ENCODE measurements at regions not wholly inside any gene's neighbourhood (a gene's known extent, or its start where the extent isn't known, plus 50 kb on each side); places are given as distances from the start of the nearest gene placed in this dataset.

GRCh38 chr12:105825141-105825540 is 313.6 kb downstream of the NUAK1 start:
- no peaks in the 10 kb centered on the region for H3K36me3 ChIP-seq (ENCODE audit: control insufficient read depth in 2 of 2, insufficient read depth in 2 of 2, low read length in 1 of 2)
- H3K4me1 ChIP-seq (ENCODE audit: control insufficient read depth in 2 of 2, insufficient read depth in 2 of 2, low read length in 2 of 2), result no peaks in the 10 kb centered on the region
- no peak overlapping the region for H3K27ac ChIP-seq (ENCODE audit: low read depth in 1 of 2, low read length in 1 of 2)
- 92% methylated on average over 5 of the region's 5 CpGs for WGBS
- no peak overlapping the region for H3K4me3 ChIP-seq (ENCODE audit: low read length in 2 of 2)
- H3K9me3 ChIP-seq (ENCODE audit: control insufficient read depth in 2 of 2, insufficient read depth in 1 of 2, low read length in 1 of 2), result no peaks in the 10 kb centered on the region
- H3K27me3 ChIP-seq (ENCODE audit: control insufficient read depth in 2 of 2, insufficient read depth in 1 of 2, low read length in 1 of 2), result no peaks in the 10 kb centered on the region
- no peak for DNase-seq (ENCODE audit: low read depth in 6 of 9, low spot score in 9 of 9)

- no peaks in the 10 kb centered on the region for H3K36me3 ChIP-seq (ENCODE audit: control insufficient read depth in 2 of 2, insufficient read depth in 2 of 2, low read length in 1 of 2)
- no peak for DNase-seq (ENCODE audit: low read depth in 6 of 9, low spot score in 9 of 9)
- H3K4me3 ChIP-seq (ENCODE audit: low read length in 2 of 2), result no peak overlapping the region
- WGBS, result 97% methylated on average over 3 of the region's 3 CpGs
- H3K27ac ChIP-seq (ENCODE audit: low read depth in 1 of 2, low read length in 1 of 2), result no peak overlapping the region
- no peaks in the 10 kb centered on the region for H3K9me3 ChIP-seq (ENCODE audit: control insufficient read depth in 2 of 2, insufficient read depth in 1 of 2, low read length in 1 of 2)
- H3K27me3 ChIP-seq (ENCODE audit: control insufficient read depth in 2 of 2, insufficient read depth in 1 of 2, low read length in 1 of 2), result no peaks in the 10 kb centered on the region
- no peaks in the 10 kb centered on the region for H3K4me1 ChIP-seq (ENCODE audit: control insufficient read depth in 2 of 2, insufficient read depth in 2 of 2, low read length in 2 of 2)
Measured at GRCh38 chr12:105831372-105831771, 307.4 kb downstream of the NUAK1 start.

GRCh38 chr12:105832021-105832420 is 306.7 kb downstream of the NUAK1 start:
- no peaks in the 10 kb centered on the region for H3K9me3 ChIP-seq (ENCODE audit: control insufficient read depth in 2 of 2, insufficient read depth in 1 of 2, low read length in 1 of 2)
- H3K27me3 ChIP-seq (ENCODE audit: control insufficient read depth in 2 of 2, insufficient read depth in 1 of 2, low read length in 1 of 2), result no peaks in the 10 kb centered on the region
- no peak overlapping the region for H3K4me3 ChIP-seq (ENCODE audit: low read length in 2 of 2)
- H3K36me3 ChIP-seq (ENCODE audit: control insufficient read depth in 2 of 2, insufficient read depth in 2 of 2, low read length in 1 of 2), result no peaks in the 10 kb centered on the region
- no peak overlapping the region for H3K27ac ChIP-seq (ENCODE audit: low read depth in 1 of 2, low read length in 1 of 2)
- DNase-seq (ENCODE audit: low read depth in 6 of 9, low spot score in 9 of 9), result no peak
- WGBS, result 96% methylated on average over 6 of the region's 6 CpGs
- H3K4me1 ChIP-seq (ENCODE audit: control insufficient read depth in 2 of 2, insufficient read depth in 2 of 2, low read length in 2 of 2), result no peaks in the 10 kb centered on the region

GRCh38 chr12:105832806-105833205 is 305.9 kb downstream of the NUAK1 start:
- Histone ChIP-seq H3K27ac (ENCODE audit: low read depth in 1 of 2, low read length in 1 of 2) (no peak overlapping the region), H3K4me3 (ENCODE audit: low read length in 2 of 2) (no peak overlapping the region), H3K36me3 (ENCODE audit: control insufficient read depth in 2 of 2, insufficient read depth in 2 of 2, low read length in 1 of 2) (no peaks in the 10 kb centered on the region), H3K27me3 (ENCODE audit: control insufficient read depth in 2 of 2, insufficient read depth in 1 of 2, low read length in 1 of 2) (no peaks in the 10 kb centered on the region), H3K4me1 (ENCODE audit: control insufficient read depth in 2 of 2, insufficient read depth in 2 of 2, low read length in 2 of 2) (no peaks in the 10 kb centered on the region), H3K9me3 (ENCODE audit: control insufficient read depth in 2 of 2, insufficient read depth in 1 of 2, low read length in 1 of 2) (no peaks in the 10 kb centered on the region)
- DNase-seq (ENCODE audit: low read depth in 6 of 9, low spot score in 9 of 9), result no peak
- 95% methylated on average over 4 of the region's 4 CpGs for WGBS

- Histone ChIP-seq H3K4me3 (ENCODE audit: low read length in 2 of 2) (no peak overlapping the region), H3K27me3 (ENCODE audit: control insufficient read depth in 2 of 2, insufficient read depth in 1 of 2, low read length in 1 of 2) (no peaks in the 10 kb centered on the region), H3K27ac (ENCODE audit: low read depth in 1 of 2, low read length in 1 of 2) (no peak overlapping the region), H3K4me1 (ENCODE audit: control insufficient read depth in 2 of 2, insufficient read depth in 2 of 2, low read length in 2 of 2) (no peaks in the 10 kb centered on the region), H3K36me3 (ENCODE audit: control insufficient read depth in 2 of 2, insufficient read depth in 2 of 2, low read length in 1 of 2) (no peaks in the 10 kb centered on the region), H3K9me3 (ENCODE audit: control insufficient read depth in 2 of 2, insufficient read depth in 1 of 2, low read length in 1 of 2) (no peaks in the 10 kb centered on the region)
- WGBS, result 87% methylated on average over 2 of the region's 2 CpGs
- DNase-seq (ENCODE audit: low read depth in 6 of 9, low spot score in 9 of 9), result no peak
Measured at GRCh38 chr12:105834496-105834895, 304.3 kb downstream of the NUAK1 start.

- Histone ChIP-seq H3K4me3 (ENCODE audit: low read length in 2 of 2) (no peak overlapping the region), H3K4me1 (ENCODE audit: control insufficient read depth in 2 of 2, insufficient read depth in 2 of 2, low read length in 2 of 2) (no peaks in the 10 kb centered on the region), H3K36me3 (ENCODE audit: control insufficient read depth in 2 of 2, insufficient read depth in 2 of 2, low read length in 1 of 2) (no peaks in the 10 kb centered on the region), H3K9me3 (ENCODE audit: control insufficient read depth in 2 of 2, insufficient read depth in 1 of 2, low read length in 1 of 2) (no peaks in the 10 kb centered on the region), H3K27ac (ENCODE audit: low read depth in 1 of 2, low read length in 1 of 2) (no peak overlapping the region), H3K27me3 (ENCODE audit: control insufficient read depth in 2 of 2, insufficient read depth in 1 of 2, low read length in 1 of 2) (no peaks in the 10 kb centered on the region)
- DNase-seq (ENCODE audit: low read depth in 6 of 9, low spot score in 9 of 9), result no peak
- WGBS, result 91% methylated on average over 4 of the region's 4 CpGs
Measured at GRCh38 chr12:105835580-105836241, 303.0 kb downstream of the NUAK1 start.

- no peaks in the 10 kb centered on the region for H3K4me1 ChIP-seq (ENCODE audit: control insufficient read depth in 2 of 2, insufficient read depth in 2 of 2, low read length in 2 of 2)
- no peaks in the 10 kb centered on the region for H3K27me3 ChIP-seq (ENCODE audit: control insufficient read depth in 2 of 2, insufficient read depth in 1 of 2, low read length in 1 of 2)
- WGBS, result 94% methylated on average over 2 of the region's 2 CpGs
Measured at GRCh38 chr12:105836242-105836622, 302.5 kb downstream of the NUAK1 start.

GRCh38 chr12:105839629-105840127 is 299.1 kb downstream of the NUAK1 start:
- 97% methylated on average over 4 of the region's 4 CpGs for WGBS
- Histone ChIP-seq H3K9me3 (ENCODE audit: control insufficient read depth in 2 of 2, insufficient read depth in 1 of 2, low read length in 1 of 2) (no peaks in the 10 kb centered on the region), H3K36me3 (ENCODE audit: control insufficient read depth in 2 of 2, insufficient read depth in 2 of 2, low read length in 1 of 2) (no peaks in the 10 kb centered on the region), H3K4me1 (ENCODE audit: control insufficient read depth in 2 of 2, insufficient read depth in 2 of 2, low read length in 2 of 2) (no peaks in the 10 kb centered on the region), H3K4me3 (ENCODE audit: low read length in 2 of 2) (no peak overlapping the region), H3K27ac (ENCODE audit: low read depth in 1 of 2, low read length in 1 of 2) (no peak overlapping the region), H3K27me3 (ENCODE audit: control insufficient read depth in 2 of 2, insufficient read depth in 1 of 2, low read length in 1 of 2) (no peaks in the 10 kb centered on the region)
- DNase-seq (ENCODE audit: low read depth in 6 of 9, low spot score in 9 of 9), result no peak

More at GRCh38 chr12:105836242-105836622, 302.5 kb downstream of the NUAK1 start:
- Histone ChIP-seq H3K27ac (ENCODE audit: low read depth in 1 of 2, low read length in 1 of 2) (no peak overlapping the region), H3K4me3 (ENCODE audit: low read length in 2 of 2) (no peak overlapping the region), H3K36me3 (ENCODE audit: control insufficient read depth in 2 of 2, insufficient read depth in 2 of 2, low read length in 1 of 2) (no peaks in the 10 kb centered on the region), H3K9me3 (ENCODE audit: control insufficient read depth in 2 of 2, insufficient read depth in 1 of 2, low read length in 1 of 2) (no peaks in the 10 kb centered on the region)
- no peak for DNase-seq (ENCODE audit: low read depth in 6 of 9, low spot score in 9 of 9)

GRCh38 chr12:105840384-105840783 is 298.4 kb downstream of the NUAK1 start:
- no peak for DNase-seq (ENCODE audit: low read depth in 6 of 9, low spot score in 9 of 9)
- Histone ChIP-seq H3K27me3 (ENCODE audit: control insufficient read depth in 2 of 2, insufficient read depth in 1 of 2, low read length in 1 of 2) (no peaks in the 10 kb centered on the region), H3K9me3 (ENCODE audit: control insufficient read depth in 2 of 2, insufficient read depth in 1 of 2, low read length in 1 of 2) (no peaks in the 10 kb centered on the region), H3K27ac (ENCODE audit: low read depth in 1 of 2, low read length in 1 of 2) (no peak overlapping the region), H3K4me3 (ENCODE audit: low read length in 2 of 2) (no peak overlapping the region), H3K36me3 (ENCODE audit: control insufficient read depth in 2 of 2, insufficient read depth in 2 of 2, low read length in 1 of 2) (no peaks in the 10 kb centered on the region), H3K4me1 (ENCODE audit: control insufficient read depth in 2 of 2, insufficient read depth in 2 of 2, low read length in 2 of 2) (no peaks in the 10 kb centered on the region)
- 97% methylated on average over 4 of the region's 4 CpGs for WGBS
